Uterus (tissue), 2 donors: ENCODE measurements at regions not wholly inside any gene's neighbourhood (a gene's known extent, or its start where the extent isn't known, plus 50 kb on each side); places are given as distances from the start of the nearest gene placed in this dataset.

Experiments used
- CTCF ChIP-seq, 4 experiments: fragments of 200-600 bp in 2 of 4; fragments of 450-650 bp in 2 of 4; sonication (generic) in 2 of 4; IDR thresholded peaks; one replicate each; pipeline ENCODE4 v1.5.1; 2016 to 2019; ENCODE audit warnings: antibody characterized with exemption in 4 of 4, mild to moderate bottlenecking in 2 of 4, moderate library complexity in 1 of 4
- POLR2A ChIP-seq, 2 donors: fragments of 450-650 bp; IDR thresholded peaks; one replicate each; pipeline ENCODE4 v1.6.1; 2016; ENCODE audit warnings: antibody characterized with exemption in 2 of 2, mild to moderate bottlenecking in 1 of 2, moderate library complexity in 1 of 2

GRCh38 chr18:9021458-9021857 lies 81.0 kb upstream of the NDUFV2 start:
- TF ChIP-seq CTCF (IDR thresholded peaks at IDR 0.05) (no peak), POLR2A (IDR thresholded peaks at IDR 0.05) (no peak)
